HEK293T (cell line): ENCODE measurements at regions not wholly inside any gene's neighbourhood (a gene's known extent, or its start where the extent isn't known, plus 50 kb on each side); places are given as distances from the start of the nearest gene placed in this dataset.

ENCODE experiments used
- CTCF ChIA-PET: fragments of 350-600 bp; formaldehyde crosslinking; extraction: SDS; loops from one replicate; lab custom pipeline; 2021; ENCODE audit warnings: antibody characterized with exemption, inconsistent platforms; lab: Yijun Ruan, JAX
- POLR2A ChIA-PET: fragments of 350-600 bp; formaldehyde crosslinking; extraction: SDS; loops from one replicate; lab custom pipeline; 2020; ENCODE audit warnings: antibody characterized with exemption, inconsistent platforms; lab: Yijun Ruan, JAX
- DNase-seq: peaks from one replicate; pipeline ENCODE4 v3.0.0; 2012; ENCODE audit warnings: mixed read lengths; ENCODE audit errors: extremely low spot score
- ARNT ChIP-seq: fragments of 450-650 bp; IDR thresholded peaks from 2 replicates; pipeline ENCODE4 v1.6.1; 2017; ENCODE audit warnings: mild to moderate bottlenecking
- BHLHE40 ChIP-seq: fragments of 450-650 bp; IDR thresholded peaks from 2 replicates; pipeline ENCODE4 v1.6.1; 2016; ENCODE audit warnings: mild to moderate bottlenecking, moderate library complexity, borderline replicate concordance
- CTBP1 ChIP-seq: fragments of 450-650 bp; IDR thresholded peaks from 2 replicates; pipeline ENCODE4 v1.6.1; 2016; ENCODE audit warnings: borderline replicate concordance
- ELF4 ChIP-seq: fragments of 450-650 bp; IDR thresholded peaks from 2 replicates; pipeline ENCODE4 v1.6.1; 2017; ENCODE audit warnings: antibody characterized with exemption
- FOXA1 ChIP-seq: fragments of 450-650 bp; IDR thresholded peaks from 2 replicates; pipeline ENCODE4 v1.6.1; 2016; ENCODE audit warnings: mild to moderate bottlenecking
- FOXK2 ChIP-seq: fragments of 450-650 bp; IDR thresholded peaks from 2 replicates; pipeline ENCODE4 v1.6.1; 2016; ENCODE audit warnings: mild to moderate bottlenecking
- FOXM1 ChIP-seq: fragments of 450-650 bp; IDR thresholded peaks from 2 replicates; pipeline ENCODE4 v1.6.1; 2017; ENCODE audit warnings: mild to moderate bottlenecking, borderline replicate concordance
- HDGF ChIP-seq: fragments of 450-650 bp; IDR thresholded peaks from 2 replicates; pipeline ENCODE4 v1.6.1; 2017; ENCODE audit warnings: antibody characterized with exemption, borderline replicate concordance
- L3MBTL2 ChIP-seq: fragments of 450-650 bp; conservative IDR thresholded peaks from 2 replicates; pipeline ENCODE4 v1.6.1; 2016; ENCODE audit warnings: mild to moderate bottlenecking
- LEF1 ChIP-seq: fragments of 450-650 bp; IDR thresholded peaks from 2 replicates; pipeline ENCODE4 v1.6.1; 2017; ENCODE audit warnings: mild to moderate bottlenecking, borderline replicate concordance
- NFRKB ChIP-seq: fragments of 450-650 bp; IDR thresholded peaks from 2 replicates; pipeline ENCODE4 v1.6.1; 2016; ENCODE audit warnings: mild to moderate bottlenecking, moderate library complexity
- SP1 ChIP-seq: fragments of 450-650 bp; IDR thresholded peaks from 2 replicates; pipeline ENCODE4 v1.6.1; 2017
- SUZ12 ChIP-seq: fragments of 450-650 bp; IDR thresholded peaks from 2 replicates; pipeline ENCODE4 v1.6.1; 2016; ENCODE audit warnings: mild to moderate bottlenecking
- TARDBP ChIP-seq: fragments of 450-650 bp; IDR thresholded peaks from 2 replicates; pipeline ENCODE4 v1.6.1; 2016
- ZNF384 ChIP-seq: fragments of 450-650 bp; IDR thresholded peaks from 2 replicates; pipeline ENCODE4 v1.6.1; 2016
- TF ChIP-seq, protein P1 (sequence below): fragments of 450-650 bp; IDR thresholded peaks from 2 replicates; pipeline ENCODE4 v1.6.1; 2016

DNA sequence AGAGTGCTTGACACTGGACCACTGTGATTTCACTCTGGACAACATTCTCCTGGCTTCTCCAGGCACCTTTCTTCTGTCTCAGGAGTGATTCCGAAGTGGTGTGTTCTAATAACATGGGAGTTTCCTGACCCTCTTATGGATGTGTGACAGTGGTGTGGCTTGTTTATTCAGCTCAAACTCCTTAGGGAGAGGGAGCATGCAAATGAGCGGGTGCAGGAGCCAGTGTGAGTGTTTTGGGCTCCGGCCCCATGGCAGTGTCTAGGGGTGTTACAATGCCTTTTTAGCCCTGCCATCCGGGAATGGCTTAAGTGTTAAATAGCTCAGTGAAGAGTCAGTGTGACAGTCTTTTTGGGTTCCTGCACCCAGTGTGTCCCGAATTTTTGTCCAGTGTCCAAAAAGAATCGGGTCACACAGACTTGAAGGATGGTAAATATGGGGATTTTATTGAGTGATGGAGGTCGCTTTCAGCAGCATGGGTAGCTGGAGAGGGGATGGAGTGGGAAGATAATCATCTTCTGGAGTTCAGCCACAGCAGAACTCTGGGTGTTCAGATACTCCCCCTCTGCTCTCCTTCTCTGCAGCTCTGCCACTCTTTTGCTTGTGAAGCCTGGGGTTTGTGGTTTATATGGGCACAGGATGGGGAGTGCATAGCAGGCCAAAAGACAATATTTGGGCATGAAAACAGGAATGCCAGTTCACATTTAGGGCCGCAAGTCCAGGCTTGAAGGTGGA is 928.9 kb upstream of the CITED2 start:
- TF ChIP-seq ARNT (no peak), SUZ12 (no peak), LEF1 (no peak), SP1 (no peak), CTBP1 (no peak), FOXK2 (no peak), FOXM1 (no peak), FOXA1 (no peak), NFRKB (no peak), L3MBTL2 (no peak), ELF4 (no peak), TARDBP (no peak), ZNF384 (no peak)
- no peak for DNase-seq
- ChIA-PET CTCF (interaction anchor here (0.6 kb wide), 1 partner anchor 60 kb away, joined by 3 read pairs; no protein-coding TSS in a partner anchor), POLR2A (no interaction called here)

DNA sequence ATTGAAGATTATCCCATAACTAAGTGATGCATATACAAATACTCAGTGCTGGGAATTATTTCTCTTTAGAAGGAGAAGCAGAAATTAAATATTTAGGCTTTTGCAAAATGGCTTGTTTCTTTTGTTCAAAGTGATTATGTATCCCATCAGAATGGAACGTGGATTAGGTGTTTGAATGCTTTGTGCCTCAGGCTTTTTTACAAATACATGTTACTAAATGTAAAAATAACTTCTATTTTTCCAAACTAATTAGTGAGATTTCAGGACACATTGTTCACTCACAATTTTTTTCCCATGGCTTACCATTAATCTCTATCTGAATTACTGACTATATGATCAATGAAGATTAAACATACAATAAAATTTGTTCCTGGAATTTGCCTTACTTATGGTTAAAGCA is 925.9 kb upstream of the CITED2 start:
- ChIA-PET POLR2A (no interaction called here), CTCF (no interaction called here)
- no peak for TF ChIP-seq FOXM1
- TF ChIP-seq FOXK2: no peak
- TF ChIP-seq L3MBTL2: no peak
- no peak for TF ChIP-seq CTBP1
- no peak for TF ChIP-seq LEF1
- TF ChIP-seq, protein P1, sequence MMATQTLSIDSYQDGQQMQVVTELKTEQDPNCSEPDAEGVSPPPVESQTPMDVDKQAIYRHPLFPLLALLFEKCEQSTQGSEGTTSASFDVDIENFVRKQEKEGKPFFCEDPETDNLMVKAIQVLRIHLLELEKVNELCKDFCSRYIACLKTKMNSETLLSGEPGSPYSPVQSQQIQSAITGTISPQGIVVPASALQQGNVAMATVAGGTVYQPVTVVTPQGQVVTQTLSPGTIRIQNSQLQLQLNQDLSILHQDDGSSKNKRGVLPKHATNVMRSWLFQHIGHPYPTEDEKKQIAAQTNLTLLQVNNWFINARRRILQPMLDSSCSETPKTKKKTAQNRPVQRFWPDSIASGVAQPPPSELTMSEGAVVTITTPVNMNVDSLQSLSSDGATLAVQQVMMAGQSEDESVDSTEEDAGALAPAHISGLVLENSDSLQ: no peak
- TF ChIP-seq TARDBP: no peak
- TF ChIP-seq HDGF: no peak
- no peak for TF ChIP-seq SP1
- no peak for TF ChIP-seq FOXA1
- TF ChIP-seq ZNF384: no peak
- no peak for TF ChIP-seq ARNT
- no peak for TF ChIP-seq BHLHE40
- no peak for TF ChIP-seq SUZ12
- no peak for TF ChIP-seq NFRKB
- TF ChIP-seq ELF4: no peak
- no peak for DNase-seq

DNA sequence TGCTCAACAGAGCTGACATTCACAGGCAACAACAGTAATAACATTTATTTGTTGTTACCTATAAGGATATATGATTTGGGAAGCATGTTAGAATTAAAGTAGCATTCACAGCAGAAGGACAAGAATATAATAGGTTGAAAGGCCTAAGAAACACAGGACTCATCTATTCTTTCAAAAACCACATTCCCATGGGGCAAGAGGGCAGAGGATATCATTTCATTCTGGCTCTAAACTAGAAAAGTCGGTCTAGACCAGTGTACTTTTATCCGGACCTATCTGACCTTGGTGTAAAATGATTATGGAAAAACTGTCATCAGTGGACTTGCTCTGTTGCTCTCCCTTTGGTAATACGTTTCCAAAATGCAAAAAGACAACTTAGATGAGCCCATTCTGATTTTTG is 914.7 kb upstream of the CITED2 start:
- DNase-seq: no peak
- TF ChIP-seq FOXK2: no peak
- TF ChIP-seq SUZ12: no peak
- TF ChIP-seq SP1: no peak
- TF ChIP-seq ZNF384: no peak
- TF ChIP-seq TARDBP: no peak
- TF ChIP-seq NFRKB: no peak
- ChIA-PET CTCF (no interaction called here), POLR2A (no interaction called here)

DNA sequence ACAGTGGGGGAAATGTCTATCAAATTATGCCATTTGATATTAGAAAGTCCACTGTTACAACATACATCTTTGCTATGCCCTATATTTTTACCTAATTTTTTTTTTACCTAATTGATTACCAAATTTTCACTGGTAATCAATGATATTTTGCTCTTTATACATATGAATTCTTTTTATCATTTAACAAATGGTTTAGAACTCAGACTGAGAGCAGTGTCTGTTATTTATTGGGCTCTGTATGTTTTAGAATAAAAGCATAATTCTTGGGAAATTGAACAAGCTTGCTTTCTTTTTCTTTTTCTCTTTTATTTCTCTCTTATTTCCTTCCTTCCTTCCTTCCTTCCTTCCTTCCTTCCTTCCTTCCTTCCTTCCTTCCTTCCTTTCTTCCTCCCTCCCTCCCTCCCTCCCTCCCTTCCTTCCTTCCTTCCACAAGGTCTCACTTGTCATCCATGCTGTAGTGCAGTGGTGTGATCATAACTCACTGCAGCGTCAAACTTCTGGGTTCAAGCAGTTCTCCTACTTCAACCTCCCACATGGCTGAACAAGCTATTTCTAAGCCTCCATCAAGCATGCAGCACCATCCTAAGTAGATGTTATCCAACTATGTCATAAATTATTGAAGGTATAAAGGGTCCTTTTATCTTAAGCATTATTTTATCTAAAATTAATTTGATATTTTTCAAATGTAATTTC is 911.7 kb upstream of the CITED2 start:
- POLR2A ChIA-PET: no interaction called here
- CTCF ChIA-PET: no interaction called here
- no peak for TF ChIP-seq TARDBP
- TF ChIP-seq FOXK2: no peak
- no peak for TF ChIP-seq ARNT
- TF ChIP-seq HDGF: no peak
- TF ChIP-seq FOXA1: no peak
- TF ChIP-seq ZNF384: no peak
- no peak for TF ChIP-seq FOXM1
- no peak for TF ChIP-seq SUZ12
- no peak for TF ChIP-seq SP1
- no peak for TF ChIP-seq L3MBTL2
- TF ChIP-seq NFRKB: no peak
- no peak for TF ChIP-seq BHLHE40
- TF ChIP-seq, protein P1: no peak
- TF ChIP-seq ELF4: no peak
- no peak for TF ChIP-seq LEF1
- no peak for TF ChIP-seq CTBP1
- no peak for DNase-seq

DNA sequence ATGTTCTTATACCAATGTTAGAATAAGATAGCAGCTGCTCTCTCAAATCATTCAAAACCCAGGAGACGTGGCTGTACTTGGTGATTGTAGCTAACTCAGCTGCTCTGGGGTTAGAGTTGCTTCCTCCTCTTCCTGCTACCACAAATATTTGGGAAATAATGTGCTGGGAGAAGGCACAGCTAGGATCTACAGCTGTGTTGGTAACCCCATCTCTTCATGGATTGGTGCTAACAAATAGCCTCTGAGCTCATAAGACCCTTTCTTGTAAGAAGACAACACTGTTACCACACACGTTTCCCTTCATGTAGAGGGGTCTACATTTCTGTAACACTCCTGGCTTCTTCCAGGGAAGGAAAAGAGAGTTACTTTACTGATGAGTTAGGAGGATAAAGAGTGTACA is 911.0 kb upstream of the CITED2 start:
- CTCF ChIA-PET: no interaction called here
- TF ChIP-seq NFRKB: no peak
- TF ChIP-seq LEF1: no peak
- TF ChIP-seq FOXK2: no peak
- TF ChIP-seq FOXM1: no peak
- no peak for TF ChIP-seq BHLHE40
- TF ChIP-seq L3MBTL2: no peak
- POLR2A ChIA-PET: no interaction called here
- DNase-seq: no peak

DNA sequence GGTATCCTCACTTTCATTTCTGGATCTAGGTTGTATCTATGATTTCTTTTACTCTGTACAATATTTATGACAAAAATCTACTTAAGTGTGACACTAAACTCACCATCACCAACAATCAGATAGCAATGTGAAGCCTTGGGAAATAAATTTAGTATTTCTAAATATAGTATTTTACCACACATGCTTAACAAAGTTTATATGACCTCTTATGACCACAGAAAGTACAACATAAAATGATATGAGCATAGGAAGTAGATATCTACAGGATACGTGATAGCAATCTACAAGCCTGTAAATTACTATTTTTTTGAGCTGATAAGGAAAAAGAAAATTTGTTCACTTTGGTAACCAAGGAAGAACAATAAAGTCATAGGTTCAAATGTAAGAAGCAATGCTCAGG is 910.4 kb upstream of the CITED2 start:
- POLR2A ChIA-PET: no interaction called here
- no peak for DNase-seq
- CTCF ChIA-PET: interaction anchor here (0.6 kb wide), 1 partner anchor 1278 kb away, joined by 3 read pairs; no protein-coding TSS in a partner anchor
- TF ChIP-seq NFRKB (no peak), FOXK2 (no peak), L3MBTL2 (no peak), LEF1 (no peak), FOXM1 (no peak), ARNT (no peak), ZNF384 (no peak), ELF4 (no peak), FOXA1 (no peak), TARDBP (no peak), HDGF (no peak), SUZ12 (no peak), BHLHE40 (no peak), CTBP1 (no peak), SP1 (no peak)
- TF ChIP-seq, protein P1: no peak
